ENCODE measurements at regions not wholly inside any gene's neighbourhood (a gene's known extent, or its start where the extent isn't known, plus 50 kb on each side); places are given as distances from the start of the nearest gene placed in this dataset.
A peak's percentile ranks its signal among the peaks of the same experiment; 100 is the strongest.

- TF ChIP-seq, protein P1, sequence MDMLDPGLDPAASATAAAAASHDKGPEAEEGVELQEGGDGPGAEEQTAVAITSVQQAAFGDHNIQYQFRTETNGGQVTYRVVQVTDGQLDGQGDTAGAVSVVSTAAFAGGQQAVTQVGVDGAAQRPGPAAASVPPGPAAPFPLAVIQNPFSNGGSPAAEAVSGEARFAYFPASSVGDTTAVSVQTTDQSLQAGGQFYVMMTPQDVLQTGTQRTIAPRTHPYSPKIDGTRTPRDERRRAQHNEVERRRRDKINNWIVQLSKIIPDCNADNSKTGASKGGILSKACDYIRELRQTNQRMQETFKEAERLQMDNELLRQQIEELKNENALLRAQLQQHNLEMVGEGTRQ (IDR thresholded peaks at IDR 0.05; ENCODE audit: low read depth, low read length), result no peak
- TF ChIP-seq POLR2A (IDR thresholded peaks at IDR 0.05; ENCODE audit: low read depth, low read length) (no peak), SMC3 (IDR thresholded peaks at IDR 0.05; ENCODE audit: low read depth, low read length) (no peak), RAD21 (IDR thresholded peaks at IDR 0.05; ENCODE audit: low read length) (no peak), RFX5 (IDR thresholded peaks at IDR 0.05; ENCODE audit: low read depth, low read length) (no peak), MAZ (IDR thresholded peaks at IDR 0.05; ENCODE audit: borderline replicate concordance, low read depth, low read length) (no peak), CEBPB (IDR thresholded peaks at IDR 0.05; ENCODE audit: low read depth, low read length) (no peak), RCOR1 (IDR thresholded peaks at IDR 0.05; ENCODE audit: insufficient replicate concordance, low read length) (no peak), CHD1 (IDR thresholded peaks at IDR 0.05; ENCODE audit: low read depth, low read length) (no peak)
- TF ChIP-seq, protein P2, sequence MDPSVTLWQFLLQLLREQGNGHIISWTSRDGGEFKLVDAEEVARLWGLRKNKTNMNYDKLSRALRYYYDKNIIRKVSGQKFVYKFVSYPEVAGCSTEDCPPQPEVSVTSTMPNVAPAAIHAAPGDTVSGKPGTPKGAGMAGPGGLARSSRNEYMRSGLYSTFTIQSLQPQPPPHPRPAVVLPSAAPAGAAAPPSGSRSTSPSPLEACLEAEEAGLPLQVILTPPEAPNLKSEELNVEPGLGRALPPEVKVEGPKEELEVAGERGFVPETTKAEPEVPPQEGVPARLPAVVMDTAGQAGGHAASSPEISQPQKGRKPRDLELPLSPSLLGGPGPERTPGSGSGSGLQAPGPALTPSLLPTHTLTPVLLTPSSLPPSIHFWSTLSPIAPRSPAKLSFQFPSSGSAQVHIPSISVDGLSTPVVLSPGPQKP (IDR thresholded peaks at IDR 0.05; ENCODE audit: borderline replicate concordance, low read depth, low read length), result no peak
- ChIA-PET POLR2A (ENCODE audit: unreplicated experiment) (no interaction called here), CTCF (interaction anchor here (0.8 kb wide), 1 partner anchor 10 kb away, joined by 3 read pairs; no protein-coding TSS in a partner anchor)
These were observed 154.2 kb downstream of the FHIP1A start for GRCh38 chr4:151563194-151563593.

More at GRCh38 chr4:151563194-151563593, 154.2 kb downstream of the FHIP1A start:
- in situ Hi-C loops (cut with MboI; ENCODE audit: low sequenced_read_pairs), result no loop called here
- no peak overlapping the region for H2BK120ac ChIP-seq (ENCODE audit: low read depth, low read length)
- dilution Hi-C loops (cut with HindIII; ENCODE audit: low sequenced_read_pairs, unreplicated experiment), result no loop called here
- peaks cover 4% of the 10 kb centered on the region for H3K4me1 ChIP-seq (ENCODE audit: control insufficient read depth, insufficient read depth, low read length)
- H3K4ac ChIP-seq (ENCODE audit: low read depth, low read length), result no peak overlapping the region
- no peak overlapping the region for H3K4me3 ChIP-seq (ENCODE audit: insufficient read depth, low read depth, low read length)
- H2BK15ac ChIP-seq (ENCODE audit: low read depth, low read length), result no peak overlapping the region
- H4K20me1 ChIP-seq (ENCODE audit: insufficient read depth, low read length), result no peaks in the 10 kb centered on the region
- no peak overlapping the region for H2BK20ac ChIP-seq (ENCODE audit: low read depth, low read length)
- H3K36me3 ChIP-seq (ENCODE audit: control insufficient read depth, insufficient read depth, low read length), result no peaks in the 10 kb centered on the region
- intact Hi-C loops (cut with micrococcal nuclease), result no loop called here
- H3K4me2 ChIP-seq (ENCODE audit: low read depth, low read length), result no peak overlapping the region
- H3K14ac ChIP-seq (replicated peaks; ENCODE audit: low read depth, low read length), result no peak overlapping the region
- no peak for DNase-seq
- no peak overlapping the region for H2BK5ac ChIP-seq (ENCODE audit: low read depth, low read length, poor library complexity, severe bottlenecking)
- no peak for ATAC-seq (ENCODE audit: low read depth)
- H2AK9ac ChIP-seq (replicated peaks; ENCODE audit: low read depth, low read length, poor library complexity), result no peak overlapping the region
- no peak overlapping the region for H2AK5ac ChIP-seq (ENCODE audit: low read depth, low read length)
- no peak overlapping the region for H3K18ac ChIP-seq (ENCODE audit: low read depth, low read length)
- no peaks in the 10 kb centered on the region for H3K9me1 ChIP-seq (ENCODE audit: insufficient read depth, low read length)
- no peak overlapping the region for H4K5ac ChIP-seq (ENCODE audit: low read depth, low read length)
- 17% methylated on average over 1 of the region's 3 CpGs; no CpG with 5 or more reads in 1 of the 2 experiments for WGBS, 2 experiments (ENCODE audit: extremely low coverage in 2 of 2, insufficient read length in 1 of 2)
- H3K27me3 ChIP-seq (ENCODE audit: control insufficient read depth, insufficient read depth, low read length), result no peaks in the 10 kb centered on the region; the same call in 1 of the 2 replicates
- H3K9ac ChIP-seq (ENCODE audit: low read depth, low read length), result no peak overlapping the region
- H4K91ac ChIP-seq (ENCODE audit: insufficient read depth, low read depth, low read length), result no peak overlapping the region
- no peaks in the 10 kb centered on the region for H3K79me1 ChIP-seq (ENCODE audit: low read depth in 1 of 2, low read length in 2 of 2)
- no peak overlapping the region for H3K56ac ChIP-seq (ENCODE audit: extremely low read depth, insufficient read depth, low read length)
- BruUV-seq (replicated peaks), result no TSS peak
- H2AFZ ChIP-seq (replicated peaks; ENCODE audit: low read length, poor library complexity), result no peak overlapping the region
- no peaks in the 10 kb centered on the region for H3K9me3 ChIP-seq (ENCODE audit: control insufficient read depth, insufficient read depth, low read length)
- 0 out of 2 replicates have a peak overlapping the region, but pooled peaks have one; percentile 69 for H3K23ac ChIP-seq (ENCODE audit: low read depth, low read length)
- H4K8ac ChIP-seq (ENCODE audit: low read depth in 2 of 2, low read length in 2 of 2), result no peak overlapping the region
- no peak overlapping the region for H3K27ac ChIP-seq (ENCODE audit: insufficient read depth, low read length)

Measured in IMR-90 (cell line).